Panc1 (cell line): ENCODE measurements at regions not wholly inside any gene's neighbourhood (a gene's known extent, or its start where the extent isn't known, plus 50 kb on each side); places are given as distances from the start of the nearest gene placed in this dataset.

Source experiments
- ATAC-seq: fragments of 200-7000 bp; cut with Tn5 transposase; 2 replicates; pipeline ENCODE4 v1.9.1; 2020; ENCODE audit warnings: mild to moderate bottlenecking, moderate library complexity
- BruUV-seq: library from RNA; stranded (reverse); fragments of 400-500 nt; replicated peaks from 2 replicates; lab custom pipeline; 2021; lab: Mats Ljungman, UMichigan
- CTCF ChIA-PET: fragments of 300-600 bp; sonication (Branson Sonifier 250); formaldehyde crosslinking; loops from one replicate; lab custom pipeline; 2022; ENCODE audit warnings: antibody characterized with exemption; lab: Charles Lee
- POLR2A ChIA-PET: fragments of 300-600 bp; sonication (Branson Sonifier 250); formaldehyde crosslinking; loops from one replicate; lab custom pipeline; 2022; ENCODE audit warnings: antibody characterized with exemption; lab: Charles Lee
- DNase-seq: peaks from one replicate; pipeline ENCODE4 v3.0.0-alpha.2; 2010; ENCODE audit warnings: low read depth, low spot score
- H3K27ac ChIP-seq: 2 replicates; pipeline ENCODE4 v1.5.1; 2011; ENCODE audit warnings: mild to moderate bottlenecking, low read length, inconsistent platforms
- H3K27me3 ChIP-seq: fragments of 200-500 bp; sonication (Bioruptor generic); 2 replicates; pipeline ENCODE4 v1.6.0; 2014; ENCODE audit warnings: low read length, inconsistent platforms; ENCODE audit not compliant: control insufficient read depth, insufficient read depth
- H3K36me3 ChIP-seq: fragments of 200-500 bp; sonication (Bioruptor generic); 2 replicates; pipeline ENCODE4 v1.5.1; 2014; ENCODE audit warnings: inconsistent platforms, mild to moderate bottlenecking, low read length, moderate library complexity; ENCODE audit not compliant: control insufficient read depth, insufficient read depth
- H3K4me1 ChIP-seq: 2 replicates; pipeline ENCODE4 v1.5.1; 2011; ENCODE audit warnings: inconsistent platforms, mild to moderate bottlenecking, low read length, moderate library complexity; ENCODE audit not compliant: control insufficient read depth, insufficient read depth
- H3K4me3 ChIP-seq, 2 experiments: 2 replicates each; pipeline ENCODE4 v1.5.1; 2011 to 2012; ENCODE audit warnings: low read depth in 2 of 2, low read length in 2 of 2, mild to moderate bottlenecking in 2 of 2, inconsistent platforms in 1 of 2, moderate library complexity in 1 of 2
- H3K9me3 ChIP-seq: fragments of 200-500 bp; sonication (Bioruptor generic); 2 replicates; pipeline ENCODE4 v1.5.1; 2014; ENCODE audit warnings: low read depth, mild to moderate bottlenecking, inconsistent platforms, low read length, moderate library complexity; ENCODE audit not compliant: control insufficient read depth, insufficient read depth
- CTCF ChIP-seq: fragments of 450-650 bp; IDR thresholded peaks from 2 replicates; pipeline ENCODE4 v1.5.1; 2017; ENCODE audit warnings: mild to moderate bottlenecking
- POLR2AphosphoS5 ChIP-seq: IDR thresholded peaks from 2 replicates; pipeline ENCODE4 v1.6.1; 2012; ENCODE audit warnings: mild to moderate bottlenecking, low read depth, low read length, moderate library complexity
- REST ChIP-seq, 2 experiments: IDR thresholded peaks; 2 replicates each; pipeline ENCODE4 v1.6.1; 2011 to 2012; ENCODE audit warnings: low read depth in 2 of 2, control low read depth in 1 of 2, low read length in 1 of 2, mild to moderate bottlenecking in 1 of 2, moderate library complexity in 1 of 2; ENCODE audit not compliant: insufficient read depth in 1 of 2
- SIN3A ChIP-seq: IDR thresholded peaks from 2 replicates; pipeline ENCODE4 v1.6.1; 2012; ENCODE audit warnings: low read depth, mild to moderate bottlenecking, low read length, moderate library complexity, borderline replicate concordance; ENCODE audit not compliant: insufficient read depth
- TCF7L2 ChIP-seq: IDR thresholded peaks from 2 replicates; pipeline ENCODE4 v1.6.1; 2011; ENCODE audit warnings: mild to moderate bottlenecking, low read depth, low read length, inconsistent platforms
- in situ Hi-C: cut with HindIII; loops from 2 replicates; pipeline ENCODE4 v1.10.0; 2016; ENCODE audit warnings: low sequenced_read_pairs, low pct_unique_long_range_greater_than_20kb
- intact Hi-C: fragments of 100-400 bp; cut with micrococcal nuclease; formaldehyde crosslinking; loops from one replicate; pipeline ENCODE4 v1.10.0; 2022; ENCODE audit not compliant: unreplicated experiment

GRCh38 chr18:66143029-66143428 is 392.2 kb downstream of the CDH7 start:
- intact Hi-C loops, result loop anchor here (5.0 kb wide), 1 partner anchor 526 kb away; no protein-coding TSS in a partner anchor
- CTCF ChIA-PET, result no interaction called here

GRCh38 chr18:66141716-66142115 is 390.9 kb downstream of the CDH7 start:
- intact Hi-C loops, result loop anchor here (5.0 kb wide), 1 partner anchor 524 kb away; no protein-coding TSS in a partner anchor
- in situ Hi-C loops, result no loop called here
- no peaks in the 10 kb centered on the region for H3K4me1 ChIP-seq
- H3K27ac ChIP-seq, result no peak overlapping the region
- no TSS peak for BruUV-seq
- ChIA-PET POLR2A (no interaction called here), CTCF (no interaction called here)
- no peaks in the 10 kb centered on the region for H3K9me3 ChIP-seq
- no peak for TF ChIP-seq CTCF
- TF ChIP-seq REST (IDR thresholded peaks at IDR 0.05; ENCODE audit: insufficient read depth in 1 of 2, low read depth in 2 of 2, low read length in 1 of 2), result no peak
- no peak for TF ChIP-seq SIN3A
- TF ChIP-seq TCF7L2, result no peak
- TF ChIP-seq POLR2AphosphoS5, result no peak
- DNase-seq (no peak), ATAC-seq (no peak)
- no peaks in the 10 kb centered on the region for H3K27me3 ChIP-seq
- H3K4me3 ChIP-seq, result no peak overlapping the region
- no peaks in the 10 kb centered on the region for H3K36me3 ChIP-seq

More at GRCh38 chr18:66143029-66143428, 392.2 kb downstream of the CDH7 start:
- ATAC-seq (no peak), DNase-seq (no peak)
- Histone ChIP-seq H3K4me3 (no peak overlapping the region), H3K36me3 (no peaks in the 10 kb centered on the region), H3K27ac (no peak overlapping the region), H3K4me1 (no peaks in the 10 kb centered on the region), H3K27me3 (no peaks in the 10 kb centered on the region), H3K9me3 (no peaks in the 10 kb centered on the region)
- BruUV-seq, result no TSS peak
- POLR2A ChIA-PET, result no interaction called here
- in situ Hi-C loops, result no loop called here
- TF ChIP-seq POLR2AphosphoS5, result no peak
- TF ChIP-seq SIN3A, result no peak
- no peak for TF ChIP-seq TCF7L2
- TF ChIP-seq CTCF, result no peak
- no peak for TF ChIP-seq REST (IDR thresholded peaks at IDR 0.05; ENCODE audit: insufficient read depth in 1 of 2, low read depth in 2 of 2, low read length in 1 of 2)
